Endodermal cell (in vitro differentiated cells): ENCODE measurements at regions not wholly inside any gene's neighbourhood (a gene's known extent, or its start where the extent isn't known, plus 50 kb on each side); places are given as distances from the start of the nearest gene placed in this dataset.

Source experiments
- DNase-seq: peaks from one replicate; pipeline ENCODE4 v3.0.0-alpha.2; 2017
- H3K27ac ChIP-seq: 2 replicates; pipeline ENCODE4 v1.5.1; 2013; ENCODE audit warnings: mild to moderate bottlenecking, low read depth, low read length, moderate library complexity
- H3K27me3 ChIP-seq: 2 replicates; pipeline ENCODE4 v1.6.1; 2013; ENCODE audit warnings: mild to moderate bottlenecking, low read length, moderate library complexity; ENCODE audit not compliant: insufficient read depth, control insufficient read depth, poor library complexity, severe bottlenecking
- H3K36me3 ChIP-seq: 2 replicates; pipeline ENCODE4 v1.7.0; 2013; ENCODE audit warnings: mild to moderate bottlenecking, low read length, moderate library complexity; ENCODE audit not compliant: control insufficient read depth, insufficient read depth
- H3K4me1 ChIP-seq: one replicate; pipeline ENCODE4 v1.7.0; 2013; ENCODE audit warnings: low read length; ENCODE audit not compliant: control insufficient read depth, insufficient read depth
- H3K4me3 ChIP-seq: 2 replicates; pipeline ENCODE4 v1.5.1; 2013; ENCODE audit warnings: mild to moderate bottlenecking, low read length, moderate library complexity
- H3K9ac ChIP-seq: 2 replicates; pipeline ENCODE4 v1.6.1; 2013; ENCODE audit warnings: mild to moderate bottlenecking, low read length, moderate library complexity; ENCODE audit not compliant: poor library complexity, severe bottlenecking; ENCODE audit errors: extremely low read depth
- H3K9me3 ChIP-seq: 2 replicates; pipeline ENCODE4 v1.6.1; 2013; ENCODE audit warnings: mild to moderate bottlenecking, low read length, moderate library complexity; ENCODE audit not compliant: control insufficient read depth
- H3K27ac Mint-ChIP-seq: 2 replicates; pipeline ENCODE4 v1.8.0; 2020; ENCODE audit warnings: mixed read lengths
- H3K27me3 Mint-ChIP-seq: 2 replicates; pipeline ENCODE4 v1.8.0; 2021; ENCODE audit warnings: mild to moderate bottlenecking, mixed read lengths; ENCODE audit not compliant: insufficient read depth
- H3K36me3 Mint-ChIP-seq: 2 replicates; pipeline ENCODE4 v1.8.0; 2020; ENCODE audit warnings: low read depth, mixed read lengths
- H3K4me1 Mint-ChIP-seq: 2 replicates; pipeline ENCODE4 v1.8.0; 2020; ENCODE audit warnings: mixed read lengths
- H3K4me3 Mint-ChIP-seq: 2 replicates; pipeline ENCODE4 v1.8.0; 2020; ENCODE audit warnings: mild to moderate bottlenecking, moderate library complexity, mixed read lengths
- H3K9me3 Mint-ChIP-seq: 2 replicates; pipeline ENCODE4 v1.8.0; 2020; ENCODE audit warnings: mild to moderate bottlenecking, mixed read lengths
- WGBS, 2 experiments: methylation state at CpG; one replicate each; pipeline versions ENCODE4 v1.1.5 to v1.1.7; 2013; ENCODE audit warnings: missing lambda C conversion rate in 2 of 2, mixed read lengths in 1 of 2; ENCODE audit not compliant: insufficient coverage in 1 of 2, insufficient read length in 1 of 2; 5-methylcytosine and 5-hydroxymethylcytosine counted together
- TF ChIP-seq, protein P1 (sequence below): fragments of 200-600 bp; sonication (generic); conservative IDR thresholded peaks from 2 replicates; pipeline ENCODE4 v1.5.0; 2021; ENCODE audit warnings: antibody characterized with exemption, mild to moderate bottlenecking

DNA sequence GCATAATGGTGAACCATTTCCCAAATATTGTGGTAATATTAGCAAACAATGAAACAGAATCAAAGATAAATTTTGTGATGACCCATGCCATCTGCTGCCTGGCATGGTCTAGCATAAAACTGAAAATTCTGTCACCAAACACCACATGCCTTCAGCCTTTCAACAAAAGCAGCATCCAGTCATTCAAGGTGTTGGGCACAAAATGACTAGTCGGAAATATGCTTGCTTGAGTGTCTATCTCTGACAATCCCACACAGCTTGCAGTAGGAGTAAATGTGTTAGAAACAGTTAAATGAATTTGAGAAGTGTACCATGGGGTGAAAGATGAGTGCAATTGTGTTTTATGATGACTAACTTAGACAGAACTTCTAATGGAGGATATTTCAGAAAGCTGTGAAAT lies 61.7 kb upstream of the CDIN1 start:
- no peak overlapping the region for H3K9ac ChIP-seq
- peaks cover 47% of the 10 kb centered on the region for H3K27me3 ChIP-seq
- H3K4me1 Mint-ChIP-seq = peaks cover 13% of the 10 kb centered on the region
- H3K4me1 ChIP-seq = no peaks in the 10 kb centered on the region
- no peaks in the 10 kb centered on the region for H3K9me3 Mint-ChIP-seq
- no peaks in the 10 kb centered on the region for H3K9me3 ChIP-seq
- no peaks in the 10 kb centered on the region for H3K36me3 Mint-ChIP-seq
- DNase-seq = no peak
- TF ChIP-seq, protein P1, sequence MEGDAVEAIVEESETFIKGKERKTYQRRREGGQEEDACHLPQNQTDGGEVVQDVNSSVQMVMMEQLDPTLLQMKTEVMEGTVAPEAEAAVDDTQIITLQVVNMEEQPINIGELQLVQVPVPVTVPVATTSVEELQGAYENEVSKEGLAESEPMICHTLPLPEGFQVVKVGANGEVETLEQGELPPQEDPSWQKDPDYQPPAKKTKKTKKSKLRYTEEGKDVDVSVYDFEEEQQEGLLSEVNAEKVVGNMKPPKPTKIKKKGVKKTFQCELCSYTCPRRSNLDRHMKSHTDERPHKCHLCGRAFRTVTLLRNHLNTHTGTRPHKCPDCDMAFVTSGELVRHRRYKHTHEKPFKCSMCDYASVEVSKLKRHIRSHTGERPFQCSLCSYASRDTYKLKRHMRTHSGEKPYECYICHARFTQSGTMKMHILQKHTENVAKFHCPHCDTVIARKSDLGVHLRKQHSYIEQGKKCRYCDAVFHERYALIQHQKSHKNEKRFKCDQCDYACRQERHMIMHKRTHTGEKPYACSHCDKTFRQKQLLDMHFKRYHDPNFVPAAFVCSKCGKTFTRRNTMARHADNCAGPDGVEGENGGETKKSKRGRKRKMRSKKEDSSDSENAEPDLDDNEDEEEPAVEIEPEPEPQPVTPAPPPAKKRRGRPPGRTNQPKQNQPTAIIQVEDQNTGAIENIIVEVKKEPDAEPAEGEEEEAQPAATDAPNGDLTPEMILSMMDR = no peak
- H3K4me3 ChIP-seq = no peak overlapping the region
- H3K27me3 Mint-ChIP-seq = peaks cover 30% of the 10 kb centered on the region
- no peak overlapping the region for H3K4me3 Mint-ChIP-seq
- no peak overlapping the region for H3K27ac Mint-ChIP-seq
- H3K36me3 ChIP-seq = no peaks in the 10 kb centered on the region
- no peak overlapping the region for H3K27ac ChIP-seq
- 93% methylated on average over 1 of the region's 1 CpG; no CpG with 5 or more reads in 1 of the 2 experiments for WGBS, 2 experiments

DNA sequence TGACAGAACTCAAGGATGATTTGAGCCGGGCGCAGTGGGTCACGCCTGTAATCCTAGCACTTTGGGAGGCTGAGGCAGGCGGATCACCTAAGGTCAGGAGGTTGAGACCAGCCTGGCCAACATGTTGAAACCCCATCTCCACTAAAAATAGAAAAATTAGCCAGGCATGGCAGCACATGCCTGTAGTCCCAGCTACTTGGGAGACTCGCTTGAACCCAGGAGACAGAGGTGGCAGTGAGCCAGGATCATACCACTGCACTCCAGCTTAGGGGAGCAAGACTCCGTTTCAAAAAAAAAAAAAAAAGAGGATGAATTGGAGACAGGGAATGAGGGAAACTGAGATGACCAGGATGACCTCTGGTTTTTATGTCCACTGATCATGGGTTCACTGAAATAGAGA lies 60.4 kb upstream of the CDIN1 start:
- H3K4me1 Mint-ChIP-seq = peaks cover 13% of the 10 kb centered on the region
- no peak overlapping the region for H3K27ac Mint-ChIP-seq
- Histone ChIP-seq H3K4me3 (no peak overlapping the region), H3K4me1 (no peaks in the 10 kb centered on the region), H3K27ac (no peak overlapping the region), H3K9me3 (no peaks in the 10 kb centered on the region), H3K27me3 (peaks cover 47% of the 10 kb centered on the region), H3K36me3 (no peaks in the 10 kb centered on the region), H3K9ac (no peak overlapping the region)
- H3K4me3 Mint-ChIP-seq = no peak overlapping the region
- peaks cover 28% of the 10 kb centered on the region for H3K27me3 Mint-ChIP-seq
- H3K36me3 Mint-ChIP-seq = no peaks in the 10 kb centered on the region
- H3K9me3 Mint-ChIP-seq = no peaks in the 10 kb centered on the region
- no peak for DNase-seq
- TF ChIP-seq, protein P1 = no peak
- 94 to 95% methylated on average over 6 of the region's 6 CpGs for WGBS, 2 experiments

DNA sequence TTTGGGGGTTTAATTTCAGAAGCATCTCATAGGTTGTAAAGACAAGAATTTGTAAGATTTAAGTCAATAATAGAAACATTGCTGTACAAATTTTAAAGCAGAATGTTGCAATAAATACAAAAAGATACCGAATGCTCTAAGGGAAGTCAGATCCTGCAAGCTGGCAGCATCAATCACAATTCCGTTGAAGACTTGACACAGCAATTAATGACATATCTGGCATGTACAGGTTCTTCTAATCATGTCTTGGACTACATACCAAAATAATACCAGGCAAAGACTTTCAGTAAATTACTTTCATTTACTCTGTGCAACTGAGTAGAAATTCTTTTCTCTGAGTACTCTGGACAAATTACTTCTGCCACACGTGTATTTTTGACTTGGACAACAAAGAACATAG lies 54.0 kb upstream of the CDIN1 start:
- H3K27ac ChIP-seq = no peak overlapping the region
- Mint-ChIP-seq H3K27ac (no peak overlapping the region), H3K9me3 (no peaks in the 10 kb centered on the region), H3K4me1 (peaks cover 3% of the 10 kb centered on the region), H3K4me3 (no peak overlapping the region), H3K36me3 (no peaks in the 10 kb centered on the region), H3K27me3 (no peaks in the 10 kb centered on the region)
- no peak overlapping the region for H3K4me3 ChIP-seq
- no peaks in the 10 kb centered on the region for H3K4me1 ChIP-seq
- H3K9ac ChIP-seq = no peak overlapping the region
- no peak for DNase-seq
- TF ChIP-seq, protein P1 = no peak
- WGBS, 2 experiments = 72 to 80% methylated on average over 3 of the region's 3 CpGs
- H3K9me3 ChIP-seq = no peaks in the 10 kb centered on the region
- peaks cover 5% of the 10 kb centered on the region for H3K27me3 ChIP-seq
- H3K36me3 ChIP-seq = no peaks in the 10 kb centered on the region
